ENCODE measurements at regions not wholly inside any gene's neighbourhood (a gene's known extent, or its start where the extent isn't known, plus 50 kb on each side); places are given as distances from the start of the nearest gene placed in this dataset.

DNA sequence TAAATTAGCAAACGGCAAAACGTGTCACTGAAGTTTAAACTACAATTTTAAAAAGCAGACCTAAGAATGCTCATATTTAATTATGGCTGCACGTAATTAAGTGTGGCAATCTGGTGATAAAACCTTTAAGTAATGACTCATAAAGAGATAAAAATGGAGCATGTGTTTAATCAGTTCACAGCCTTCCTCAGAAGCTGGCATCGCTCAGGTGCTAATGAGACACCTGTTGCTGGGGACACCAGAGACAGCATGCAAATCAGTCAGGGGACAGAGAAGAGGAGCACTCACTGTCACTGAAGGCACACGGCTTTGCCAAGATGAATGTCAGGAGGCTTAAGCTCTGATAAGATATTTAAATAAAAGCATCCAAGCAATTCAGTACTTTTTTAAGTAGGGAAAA, 840.3 kb downstream of the GALC start:
- DNase-seq = no peak

DNA sequence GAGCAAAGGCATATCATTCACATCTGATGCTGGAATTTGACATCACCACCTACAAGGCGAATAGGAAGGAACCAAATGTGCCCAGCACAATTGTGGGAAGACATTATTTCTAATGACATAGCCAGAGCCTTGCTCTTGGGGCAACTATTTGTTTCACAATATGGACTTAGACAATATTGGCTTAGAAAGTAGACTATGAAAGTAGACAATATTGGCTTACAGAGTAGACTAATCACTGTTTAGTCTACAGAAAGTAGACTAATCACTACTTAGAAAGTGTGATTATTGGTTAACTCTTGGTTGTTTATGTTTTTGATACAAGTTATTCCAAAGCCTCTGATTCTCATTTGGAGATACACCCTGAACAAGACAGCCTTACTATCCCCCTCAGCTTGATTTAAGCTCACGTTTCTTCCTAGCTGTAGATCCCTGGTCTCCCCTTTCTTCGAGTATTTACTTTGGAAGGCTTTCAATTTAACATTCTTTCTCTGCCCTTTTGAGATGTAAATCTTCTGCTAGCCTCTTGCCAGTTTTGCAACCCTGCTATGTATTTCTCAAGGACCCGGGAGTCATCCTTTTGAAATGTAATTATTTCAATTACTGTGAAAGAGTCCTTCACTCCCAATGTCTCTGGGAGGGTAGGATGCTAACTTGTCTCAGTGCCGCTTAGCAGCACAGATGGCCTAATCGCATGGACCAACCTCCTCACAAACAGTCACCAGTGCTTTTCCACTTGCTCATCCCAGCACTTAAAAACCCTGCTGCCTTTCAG, 843.2 kb downstream of the GALC start:
- DNase-seq = no peak

- DNase-seq = no peak
Observed at GRCh38 chr14:87148655-87149054, 844.3 kb downstream of the GALC start.

- DNase-seq = no peak
Observed at GRCh38 chr14:87142551-87143211, 850.3 kb downstream of the GALC start.

DNA sequence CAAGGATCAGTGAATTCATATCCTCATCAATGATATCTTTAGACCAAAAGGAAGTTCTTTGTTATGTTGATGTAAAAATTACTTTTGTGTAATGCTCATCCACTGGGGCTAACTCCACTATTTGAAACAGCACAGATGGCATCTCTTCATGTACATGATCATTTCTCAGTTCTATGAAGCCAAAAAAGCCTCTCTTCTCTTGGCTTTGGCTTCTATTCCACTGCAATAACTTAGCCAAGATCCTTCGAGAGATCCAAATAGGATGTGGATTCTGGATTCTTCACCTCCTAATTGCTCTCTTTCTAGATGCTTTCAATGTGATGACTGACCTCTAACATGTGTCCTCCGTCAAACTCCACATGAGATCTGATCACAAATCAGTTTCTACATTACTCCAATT, 851.2 kb downstream of the GALC start:
- DNase-seq = no peak

DNA sequence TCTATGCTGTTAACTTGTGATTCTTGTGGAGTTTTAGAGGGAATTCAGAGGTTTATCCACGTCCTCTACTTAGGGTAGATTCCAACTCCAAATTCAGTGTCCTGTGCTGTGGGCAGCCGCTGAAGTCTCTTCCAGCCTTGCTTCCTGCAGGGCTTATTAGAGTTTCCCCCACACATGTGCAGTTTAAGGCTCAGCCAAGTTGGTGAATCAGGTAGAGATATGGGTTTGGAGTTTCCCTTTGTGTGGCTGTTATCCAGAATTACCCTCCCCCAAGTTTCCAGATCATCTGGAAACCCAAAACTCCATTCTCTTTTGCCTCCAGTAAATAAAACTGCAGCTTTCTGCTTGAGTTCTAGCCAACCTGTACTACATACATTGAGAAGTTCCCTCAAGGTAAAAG, 853.7 kb downstream of the GALC start:
- DNase-seq = no peak

DNA sequence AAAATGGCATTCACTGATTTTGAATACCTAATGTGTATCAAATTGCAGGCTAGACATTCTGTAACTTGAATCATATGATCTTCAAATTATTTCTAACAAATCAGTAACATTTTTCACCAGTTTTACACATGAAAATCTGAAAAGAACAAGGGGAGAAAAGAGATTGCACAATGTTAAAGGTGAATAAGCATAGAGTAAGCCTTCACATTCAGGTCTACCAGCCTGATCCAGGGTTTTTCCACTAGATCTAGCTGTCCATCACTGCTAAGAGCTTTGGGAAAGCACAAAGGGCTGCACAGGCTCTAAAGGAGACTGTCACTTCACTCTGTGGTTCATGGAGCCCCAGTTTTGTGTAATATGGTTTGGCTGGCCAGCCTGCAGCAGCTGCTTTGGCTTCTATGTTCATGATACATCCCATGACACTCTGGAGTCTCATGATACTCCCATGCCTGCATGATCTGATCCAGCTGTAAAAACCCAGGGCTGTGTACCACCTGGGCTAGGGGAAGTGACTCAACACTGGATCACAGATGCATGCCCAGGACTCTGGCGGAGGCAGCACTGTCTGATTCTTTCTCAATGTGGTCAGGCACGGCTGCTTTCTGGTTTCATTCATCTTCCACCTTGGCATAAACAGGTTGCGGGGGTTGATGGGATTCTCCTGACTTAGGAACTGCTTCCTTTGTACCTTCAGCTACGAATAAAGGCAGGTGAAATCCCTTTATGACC, 859.7 kb downstream of the GALC start:
- no peak for DNase-seq

DNA sequence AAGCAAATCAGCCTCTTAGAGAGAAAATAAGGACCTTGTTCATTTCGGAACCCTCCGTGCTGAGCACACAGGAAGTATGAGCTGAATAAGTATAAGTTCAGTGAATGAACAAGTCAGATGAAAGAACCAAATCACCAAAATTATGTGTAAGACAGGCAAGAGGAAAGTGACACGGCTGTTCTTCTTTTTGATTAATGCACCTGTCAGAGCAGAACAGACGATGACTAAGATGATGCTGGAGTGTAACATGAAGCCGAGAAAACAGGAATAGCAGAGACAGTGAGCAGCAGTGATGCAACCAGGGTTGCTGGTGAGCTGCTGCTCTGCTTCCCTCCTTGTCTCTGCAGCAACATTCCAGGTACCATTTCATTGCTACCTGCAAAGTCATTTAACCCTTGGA, 861.1 kb downstream of the GALC start:
- no peak for DNase-seq

DNA sequence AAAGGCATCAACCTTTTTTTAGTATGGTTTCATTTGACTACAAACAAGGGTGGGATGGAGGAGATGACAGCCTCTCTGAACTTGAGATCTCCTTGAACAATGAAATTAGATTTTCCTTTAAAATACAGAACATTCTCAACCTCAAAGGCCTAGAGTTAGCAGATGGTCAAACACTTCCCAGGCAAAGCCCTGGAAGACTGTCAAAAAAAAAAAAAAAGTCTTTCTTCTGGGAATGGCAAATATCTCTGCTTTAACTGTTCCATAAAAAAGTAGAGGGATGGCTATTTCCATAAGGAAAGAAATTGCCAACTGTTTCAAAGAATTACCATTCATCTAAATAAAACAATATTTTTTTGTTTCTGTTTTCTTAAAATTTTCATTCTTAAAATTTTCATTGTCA, 870.8 kb downstream of the GALC start:
- no peak for DNase-seq

- no peak for DNase-seq
Observed at GRCh38 chr14:87121716-87122115, 871.3 kb downstream of the GALC start.

DNA sequence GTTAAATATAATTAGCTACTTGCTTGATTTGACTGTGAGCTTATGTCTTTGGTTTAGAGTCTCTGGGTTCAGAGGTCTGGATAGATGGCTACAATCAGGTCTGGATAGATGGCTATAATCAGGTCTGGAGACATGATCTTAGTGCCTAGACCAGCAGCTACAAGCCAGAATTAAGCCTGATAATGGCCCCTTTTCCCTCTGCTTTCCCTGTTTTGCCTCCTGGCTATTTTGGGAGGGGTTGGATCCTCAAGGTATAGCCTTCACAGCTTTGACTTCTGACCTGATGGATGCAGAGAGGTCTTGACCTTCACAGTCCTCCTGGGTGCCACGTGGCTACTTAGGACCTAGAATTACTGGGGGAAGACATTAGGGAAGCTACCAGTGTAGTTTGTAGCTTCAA, 877.7 kb downstream of the GALC start:
- DNase-seq = no peak

GRCh38 chr14:87113286-87113685, 879.7 kb downstream of the GALC start:
- DNase-seq = no peak

DNA sequence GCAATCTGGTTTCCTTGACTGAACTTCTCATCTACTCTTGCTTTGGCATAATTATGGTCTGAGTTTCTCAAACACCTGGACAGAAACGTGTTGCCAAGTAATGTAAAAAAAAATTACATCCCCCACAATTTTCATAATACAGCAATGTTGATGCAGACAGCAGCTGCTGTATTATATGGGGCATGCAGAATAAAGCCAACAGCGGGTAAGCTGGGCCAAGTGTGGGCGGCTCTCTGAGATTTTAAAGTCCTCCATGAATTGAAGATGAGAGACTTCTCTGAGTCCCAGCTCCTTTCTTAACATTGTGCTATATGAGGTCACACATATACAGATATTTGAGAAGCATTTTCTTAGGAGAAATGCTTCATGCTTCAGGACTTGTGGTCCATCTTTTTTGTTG, 881.2 kb downstream of the GALC start:
- DNase-seq = no peak

DNA sequence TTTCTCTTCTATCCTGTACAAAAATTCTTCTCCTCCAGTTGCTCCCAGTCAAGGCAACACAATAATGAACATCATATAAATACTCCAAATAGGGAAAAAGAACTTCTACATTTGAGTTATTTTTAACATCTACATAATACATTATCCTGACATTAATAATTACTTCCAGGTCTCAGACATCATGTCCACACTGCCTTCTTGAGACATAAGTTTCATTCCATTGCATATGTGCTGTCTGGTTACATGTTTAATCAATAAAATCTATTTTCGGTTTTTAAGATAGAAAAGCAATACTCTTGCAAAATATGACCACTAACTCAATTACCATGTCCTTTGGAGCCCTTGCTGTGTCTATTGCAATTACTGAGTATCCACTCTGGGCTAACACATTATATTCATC, 881.9 kb downstream of the GALC start:
- no peak for DNase-seq

- no peak for DNase-seq
Observed at GRCh38 chr14:87109271-87109670, 883.7 kb downstream of the GALC start.

DNA sequence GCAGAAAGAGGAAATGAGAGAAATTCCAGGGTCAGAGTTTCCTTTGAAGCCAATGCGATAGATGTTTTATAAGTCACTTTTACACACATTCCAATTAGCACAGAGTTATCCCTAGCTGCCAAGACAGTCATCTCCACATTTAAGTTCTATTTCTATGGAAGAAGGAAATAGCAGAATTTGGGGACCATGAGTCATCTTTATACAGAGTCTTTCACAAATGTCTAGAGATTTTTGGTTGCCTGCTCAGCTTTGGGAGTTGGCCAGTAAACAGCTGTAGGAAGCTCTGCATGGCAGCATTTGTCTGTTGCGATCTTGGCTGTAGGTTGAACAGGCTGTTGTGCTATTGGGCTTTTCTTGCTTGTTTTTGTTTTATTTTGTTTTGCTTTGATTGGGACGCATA, 884.3 kb downstream of the GALC start:
- DNase-seq = no peak

- no peak for DNase-seq
Observed at GRCh38 chr14:87102811-87103378, 890.1 kb downstream of the GALC start.

DNA sequence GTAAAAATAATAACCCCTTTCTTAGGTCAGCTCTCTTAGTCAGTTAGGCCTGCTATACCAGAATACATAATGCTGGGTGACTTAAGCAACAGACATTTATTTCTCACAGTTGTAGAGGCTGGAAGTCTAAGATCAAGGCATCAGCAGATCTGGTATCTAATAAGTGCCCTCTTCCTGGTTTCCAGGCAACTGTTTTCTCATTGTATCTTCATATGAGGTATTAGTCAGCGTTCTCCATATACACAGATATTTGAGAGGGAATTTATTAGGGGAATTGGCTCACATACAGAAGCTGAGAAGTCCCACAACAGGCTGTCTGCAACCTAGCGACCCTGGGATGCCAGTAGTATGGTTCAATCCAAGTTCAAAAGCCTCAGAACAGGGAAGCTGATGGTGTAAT, 896.0 kb downstream of the GALC start:
- DNase-seq = no peak

DNA sequence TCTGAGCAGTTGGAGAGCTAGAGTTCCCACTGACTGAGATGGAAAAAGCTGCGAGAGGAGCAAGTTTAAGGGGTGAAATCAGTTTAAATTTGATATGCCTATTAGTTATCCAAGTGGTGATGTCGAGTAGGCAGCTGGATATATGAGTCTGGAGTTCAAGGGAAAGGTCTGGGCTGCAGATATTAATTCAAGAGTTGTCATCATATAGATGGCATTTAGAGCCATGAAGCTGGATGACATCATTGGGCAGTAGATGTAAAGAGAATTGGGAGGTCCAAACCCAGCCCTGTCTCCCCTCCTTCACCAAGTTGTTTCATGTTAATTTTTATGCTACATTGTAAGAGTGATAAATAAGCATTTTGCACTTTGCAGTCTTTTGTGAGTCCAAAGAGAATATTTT, 898.1 kb downstream of the GALC start:
- no peak for DNase-seq

DNA sequence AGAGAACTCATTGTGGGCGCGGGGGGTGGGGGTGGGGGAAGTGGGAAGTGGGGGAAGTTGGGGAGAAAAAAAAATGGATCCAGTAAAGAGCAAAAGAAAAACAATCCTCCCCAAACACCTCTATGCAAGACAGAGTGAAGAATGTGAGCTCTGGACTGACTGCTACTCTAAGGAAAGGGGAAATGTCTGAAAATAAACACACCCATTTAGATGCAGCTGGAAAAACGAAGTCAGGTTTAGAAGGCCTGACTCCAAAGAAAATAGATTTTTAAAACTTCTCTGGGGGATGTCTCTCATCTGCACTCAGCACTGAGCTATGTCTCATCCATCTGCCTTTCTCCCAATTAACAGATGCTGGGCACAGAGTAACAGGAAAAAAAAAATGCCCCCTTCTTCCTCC, 904.4 kb downstream of the GALC start:
- DNase-seq = no peak

DNA sequence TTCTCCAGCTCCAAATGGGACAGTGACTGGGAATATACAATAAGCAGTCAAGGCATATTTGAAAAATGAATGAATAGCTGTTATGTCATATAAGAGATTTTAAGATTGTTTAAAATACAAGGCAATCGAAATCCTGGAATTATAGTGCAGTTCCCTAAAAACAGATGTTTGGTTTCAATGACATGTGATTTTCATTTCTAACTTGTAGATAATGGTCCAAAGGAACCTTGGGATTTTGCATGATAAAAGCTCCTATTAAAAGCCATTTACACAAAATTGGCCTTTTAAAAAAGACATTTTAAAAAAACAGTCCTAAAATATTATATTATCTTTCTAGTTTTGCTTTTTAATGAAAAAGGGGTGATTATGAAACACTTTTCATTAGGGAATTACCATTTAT, 905.1 kb downstream of the GALC start:
- no peak for DNase-seq

DNA sequence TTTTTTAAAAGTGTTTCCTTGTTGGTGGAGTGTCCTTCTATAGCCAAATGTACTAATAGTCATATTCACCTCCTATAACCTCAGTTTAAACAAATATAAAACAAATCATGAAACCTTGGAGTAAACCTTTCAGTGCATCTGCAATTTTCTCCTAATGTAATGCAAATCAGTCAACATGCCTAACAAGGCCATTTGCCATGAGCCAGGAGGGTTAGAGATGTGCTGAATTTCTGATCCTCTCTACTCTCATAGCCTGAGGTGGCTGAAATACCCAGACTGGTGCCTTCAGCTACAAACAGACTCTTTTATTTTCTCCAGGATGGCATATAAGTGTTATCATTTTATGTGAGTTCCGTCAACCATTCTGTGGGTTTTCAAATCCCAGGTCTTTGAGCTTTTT, 908.1 kb downstream of the GALC start:
- DNase-seq = no peak

DNA sequence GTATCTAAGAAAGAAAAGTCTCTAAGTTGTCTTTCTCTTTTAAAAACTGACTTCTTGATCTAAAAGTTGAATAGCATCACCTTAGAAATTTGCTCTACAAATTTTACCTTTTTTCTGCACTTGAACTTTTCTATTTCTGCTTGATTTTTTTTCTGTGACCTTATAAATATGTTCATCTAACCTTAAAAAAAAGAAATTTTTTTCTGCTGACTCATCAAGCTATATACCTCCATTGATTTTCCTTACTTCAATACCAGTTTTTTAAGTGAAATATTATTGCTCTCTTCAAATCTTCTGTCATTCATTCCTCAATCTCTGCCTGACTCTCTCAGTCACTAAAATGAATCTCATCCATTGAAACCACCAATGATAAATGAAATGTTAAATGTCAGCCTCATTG, 910.1 kb downstream of the GALC start:
- no peak for DNase-seq

GRCh38 chr14:87081004-87081403, 912.0 kb downstream of the GALC start:
- no peak for DNase-seq

All from activated gamma-delta T cell treated with Interleukin-2 at 50 U/mL for 16 hours (primary cell).